Esophagus squamous epithelium (tissue), 5 donors: ENCODE measurements at regions not wholly inside any gene's neighbourhood (a gene's known extent, or its start where the extent isn't known, plus 50 kb on each side); places are given as distances from the start of the nearest gene placed in this dataset.

ENCODE experiments used
- DNase-seq: peaks from one replicate; lab custom pipeline; 2025; lab: John Stamatoyannopoulos, UW
- H3K27ac ChIP-seq, 4 donors: fragments of 200-600 bp; sonication (generic); one replicate each; pipeline ENCODE4 v1.5.1; 2016 to 2019; ENCODE audit warnings: mild to moderate bottlenecking in 1 of 4
- H3K27me3 ChIP-seq, 4 donors: fragments of 200-600 bp; sonication (generic); 1 replicate in 3 of 4; 2 replicates in 1 of 4; pipeline versions ENCODE4 v1.5.1 to v1.6.0; 2017 to 2021; ENCODE audit warnings: antibody characterized with exemption in 1 of 4
- H3K36me3 ChIP-seq, 3 donors: fragments of 200-600 bp; sonication (generic); one replicate each; pipeline ENCODE4 v1.5.1; 2016 to 2019
- H3K4me1 ChIP-seq, 3 donors: fragments of 200-600 bp; sonication (generic); one replicate each; pipeline ENCODE4 v1.5.1; 2017 to 2019
- H3K4me3 ChIP-seq, 4 donors: fragments of 200-600 bp; sonication (generic); 1 replicate in 3 of 4; 2 replicates in 1 of 4; pipeline ENCODE4 v1.5.1; 2016 to 2019; ENCODE audit warnings: mild to moderate bottlenecking in 2 of 4, moderate library complexity in 1 of 4
- H3K9me3 ChIP-seq, 3 donors: fragments of 200-600 bp; sonication (generic); one replicate each; pipeline ENCODE4 v1.5.1; 2016 to 2019
- CTCF ChIP-seq, 6 experiments: fragments of 450-650 bp in 4 of 6; fragments of 200-600 bp in 2 of 6; sonication (generic) in 2 of 6; IDR thresholded peaks; one replicate each; pipeline ENCODE4 v1.5.1; 2016 to 2019; ENCODE audit warnings: antibody characterized with exemption in 6 of 6, mild to moderate bottlenecking in 4 of 6, moderate library complexity in 4 of 6
- POLR2A ChIP-seq, 4 donors: fragments of 450-650 bp; IDR thresholded peaks; one replicate each; pipeline ENCODE4 v1.6.1; 2017; ENCODE audit warnings: antibody characterized with exemption in 4 of 4, mild to moderate bottlenecking in 4 of 4, moderate library complexity in 3 of 4
- WGBS, 2 donors: methylation state at CpG; one replicate each; pipeline ENCODE4 v1.1.5; 2018; 5-methylcytosine and 5-hydroxymethylcytosine counted together
- intact Hi-C: fragments of 100-400 bp; cut with DNase I; formaldehyde crosslinking; loops from one replicate; pipeline ENCODE4 v1.15.0; 2022
- donor health status: DM: yes; HTN: yes; CAD: no.

- no peak for DNase-seq
- WGBS, 2 donors: 94% methylated on average over 3 of the region's 4 CpGs; no CpG with 5 or more reads in 1 of the 2 donors
- intact Hi-C loops: no loop called here
- Histone ChIP-seq H3K27me3 (no peaks in the 10 kb centered on the region), H3K27ac (no peak overlapping the region), H3K4me1 (no peaks in the 10 kb centered on the region), H3K36me3 (no peaks in the 10 kb centered on the region), H3K4me3 (no peak overlapping the region), H3K9me3 (no peaks in the 10 kb centered on the region)
- TF ChIP-seq POLR2A (IDR thresholded peaks at IDR 0.05) (no peak), CTCF (IDR thresholded peaks at IDR 0.05) (no peak)
Observed at GRCh38 chr7:46723742-46724141, 802.7 kb upstream of the IGFBP3 start.

GRCh38 chr7:46723003-46723402 is 801.9 kb upstream of the IGFBP3 start:
- 76 to 80% methylated on average over 5 of the region's 7 CpGs for WGBS, 2 donors

DNA sequence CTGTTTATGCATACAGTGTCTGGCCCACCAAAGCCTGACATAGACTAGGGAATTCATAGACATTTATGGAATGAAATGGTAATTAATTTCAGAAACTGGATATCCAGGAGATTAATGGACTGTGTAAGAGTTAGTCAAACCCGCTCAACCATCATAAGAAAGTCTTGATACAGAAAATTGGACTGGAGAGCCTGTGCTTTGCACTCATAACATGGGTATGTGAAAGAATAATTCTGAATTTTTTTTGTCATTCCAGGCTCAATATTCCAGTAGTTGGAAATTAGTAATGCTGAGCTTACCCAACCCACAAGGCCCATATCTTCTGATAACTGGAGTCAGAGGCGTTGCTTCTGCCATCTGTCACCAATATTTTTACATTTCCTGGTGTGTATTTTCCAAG is 799.7 kb upstream of the IGFBP3 start:
- 68 to 81% methylated on average over 2 of the region's 2 CpGs for WGBS, 2 donors
- Histone ChIP-seq H3K27me3 (no peaks in the 10 kb centered on the region), H3K4me3 (no peak overlapping the region), H3K27ac (no peak overlapping the region), H3K36me3 (no peaks in the 10 kb centered on the region), H3K9me3 (no peaks in the 10 kb centered on the region), H3K4me1 (no peaks in the 10 kb centered on the region)
- no peak for DNase-seq
- intact Hi-C loops: no loop called here
- TF ChIP-seq CTCF (IDR thresholded peaks at IDR 0.05) (no peak), POLR2A (IDR thresholded peaks at IDR 0.05) (no peak)

More at GRCh38 chr7:46723003-46723402, 801.9 kb upstream of the IGFBP3 start:
- no peak overlapping the region for H3K27ac ChIP-seq
- intact Hi-C loops: no loop called here
- DNase-seq: no peak
- no peak overlapping the region for H3K4me3 ChIP-seq
- no peaks in the 10 kb centered on the region for H3K27me3 ChIP-seq
- no peaks in the 10 kb centered on the region for H3K4me1 ChIP-seq
- no peaks in the 10 kb centered on the region for H3K9me3 ChIP-seq
- TF ChIP-seq POLR2A (IDR thresholded peaks at IDR 0.05) (no peak), CTCF (IDR thresholded peaks at IDR 0.05) (no peak)
- H3K36me3 ChIP-seq: no peaks in the 10 kb centered on the region

DNA sequence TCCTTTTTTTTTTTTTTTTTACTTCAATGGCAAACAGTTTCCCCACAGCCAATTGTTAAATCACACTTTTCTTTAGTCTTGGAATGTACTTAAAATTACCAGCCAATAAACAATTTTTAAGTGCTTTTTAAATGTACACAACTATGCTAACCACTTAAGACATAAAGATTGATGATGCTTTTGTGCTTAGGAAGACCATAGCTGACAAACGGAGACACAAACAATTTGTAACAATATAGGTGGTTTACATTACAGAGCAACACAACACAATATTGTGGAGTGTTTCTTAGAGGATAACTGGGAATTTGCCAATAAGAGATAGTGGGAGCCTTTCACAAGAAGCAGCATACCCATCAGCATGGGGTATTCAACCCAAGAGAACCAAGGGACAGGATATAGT is 798.5 kb upstream of the IGFBP3 start:
- TF ChIP-seq POLR2A (IDR thresholded peaks at IDR 0.05): no peak
- TF ChIP-seq CTCF (IDR thresholded peaks at IDR 0.05): no peak
- H3K27ac ChIP-seq: no peak overlapping the region
- 58 to 67% methylated on average over 1 of the region's 1 CpG for WGBS, 2 donors
- H3K27me3 ChIP-seq: no peaks in the 10 kb centered on the region
- intact Hi-C loops: no loop called here
- no peak for DNase-seq
- no peaks in the 10 kb centered on the region for H3K36me3 ChIP-seq
- H3K4me1 ChIP-seq: no peaks in the 10 kb centered on the region
- no peaks in the 10 kb centered on the region for H3K9me3 ChIP-seq
- H3K4me3 ChIP-seq: no peak overlapping the region

DNA sequence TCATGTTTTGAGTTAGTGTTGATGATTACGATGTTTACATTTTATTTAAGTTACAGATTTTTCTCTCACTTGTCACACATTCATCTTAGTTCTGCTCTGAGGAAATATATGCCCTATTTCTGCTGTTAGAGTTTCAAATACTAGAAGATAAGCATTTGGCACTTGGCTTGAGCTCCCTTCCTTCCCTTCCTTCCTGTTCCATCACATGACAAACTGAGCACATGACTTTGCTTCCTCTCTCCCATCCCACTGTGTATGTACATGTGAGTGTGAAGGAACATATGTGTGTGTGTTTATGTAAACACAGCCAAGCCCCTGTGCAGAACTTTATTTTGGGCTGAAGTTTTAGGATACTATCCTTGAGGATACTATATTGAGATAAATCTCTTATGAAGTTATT is 795.9 kb upstream of the IGFBP3 start:
- Histone ChIP-seq H3K27ac (no peak overlapping the region), H3K36me3 (no peaks in the 10 kb centered on the region), H3K27me3 (no peaks in the 10 kb centered on the region), H3K9me3 (no peaks in the 10 kb centered on the region), H3K4me1 (no peaks in the 10 kb centered on the region), H3K4me3 (no peak overlapping the region)
- no peak for DNase-seq
- TF ChIP-seq POLR2A (IDR thresholded peaks at IDR 0.05) (no peak), CTCF (IDR thresholded peaks at IDR 0.05) (no peak)
- WGBS, 2 donors: 58 to 74% methylated on average over 1 of the region's 1 CpG
- intact Hi-C loops: no loop called here
